HUDEP-2 (cell line): ENCODE measurements at regions not wholly inside any gene's neighbourhood (a gene's known extent, or its start where the extent isn't known, plus 50 kb on each side); places are given as distances from the start of the nearest gene placed in this dataset.
"Not testable (repeated sequence)": the region's sequence is repeated elsewhere in the genome, so short reads cannot be mapped to it uniquely, and the experiment has no call there.

Source experiments
- DNase-seq, 76 experiments: peaks; one replicate each; lab custom pipeline; 2025; ENCODE audit not compliant: unreplicated experiment in 76 of 76; lab: John Stamatoyannopoulos, UW

DNA sequence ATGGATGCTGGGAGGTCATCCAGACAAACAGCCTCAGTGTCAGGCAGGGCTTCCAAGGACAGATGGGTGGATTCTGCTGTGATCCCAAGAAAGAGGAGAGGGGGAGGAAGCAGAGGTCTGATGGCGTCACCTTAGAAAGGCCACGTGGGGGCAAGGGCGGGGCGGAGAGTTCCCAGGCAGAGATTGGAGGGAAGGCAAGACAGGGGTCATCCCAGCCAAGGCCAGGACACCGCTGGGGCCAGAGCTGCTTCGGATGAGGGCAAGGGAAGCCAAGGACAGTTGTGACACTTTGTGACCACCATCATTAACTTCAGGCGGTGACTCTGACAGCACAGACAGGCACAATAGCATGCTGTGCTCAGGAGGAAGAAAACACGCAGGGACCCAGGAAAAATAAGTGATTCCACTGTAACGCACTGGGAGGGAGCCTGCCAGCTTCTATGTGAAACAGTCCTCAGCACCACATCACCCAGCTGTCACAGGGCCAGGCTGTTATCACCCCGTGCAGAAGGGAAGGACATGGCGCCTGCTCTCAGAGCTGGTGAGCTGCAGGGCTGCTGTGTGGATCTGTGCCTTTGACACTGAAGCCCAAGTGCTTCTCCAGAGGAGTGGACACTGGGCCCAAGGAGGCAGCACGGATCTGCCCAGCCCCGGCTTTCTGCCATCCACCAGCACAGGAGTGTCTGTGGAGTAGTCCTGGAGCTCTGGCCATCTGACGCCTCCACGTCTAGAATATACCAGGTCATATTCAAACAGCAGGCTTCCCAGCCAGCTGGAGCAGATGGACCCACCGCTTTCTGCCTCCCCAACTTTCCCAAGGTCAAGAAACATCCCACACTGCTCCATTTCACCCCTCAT lies 204.1 kb downstream of the NDUFA10 start:
- DNase-seq = peak in 57 of 76 experiments; percentile 5 to 76 (median 41)

DNA sequence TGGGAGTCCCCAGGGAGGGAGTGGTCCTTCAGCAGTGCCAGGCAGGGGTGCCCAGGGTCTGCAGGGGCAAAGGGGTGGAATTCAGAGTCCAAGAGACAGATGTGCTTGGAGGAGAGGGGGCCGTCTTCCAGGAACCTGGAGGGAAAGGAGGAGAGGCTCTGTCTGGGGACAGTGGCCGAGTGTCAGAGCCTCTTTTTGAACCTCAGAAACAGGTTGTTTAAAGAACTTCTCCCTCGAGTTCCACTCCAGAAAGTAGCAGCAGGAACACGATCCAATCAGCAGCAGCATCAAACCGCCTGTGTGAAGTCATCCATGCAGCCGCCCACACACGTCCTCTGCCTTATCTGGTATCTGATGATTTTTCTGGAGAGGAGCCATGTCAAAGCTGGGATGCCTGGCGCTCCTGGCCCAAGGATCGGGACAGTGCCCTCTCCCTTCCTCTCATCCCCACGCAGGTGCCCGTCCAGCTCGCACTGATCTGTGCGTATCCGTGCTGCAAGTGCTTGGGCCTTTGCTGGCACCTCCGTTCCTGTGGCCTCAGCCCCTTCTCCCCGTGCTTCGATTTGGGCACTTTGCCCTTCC lies 205.1 kb downstream of the NDUFA10 start:
- peak in 33 of 76 experiments; percentile 3 to 63 (median 33) for DNase-seq

DNA sequence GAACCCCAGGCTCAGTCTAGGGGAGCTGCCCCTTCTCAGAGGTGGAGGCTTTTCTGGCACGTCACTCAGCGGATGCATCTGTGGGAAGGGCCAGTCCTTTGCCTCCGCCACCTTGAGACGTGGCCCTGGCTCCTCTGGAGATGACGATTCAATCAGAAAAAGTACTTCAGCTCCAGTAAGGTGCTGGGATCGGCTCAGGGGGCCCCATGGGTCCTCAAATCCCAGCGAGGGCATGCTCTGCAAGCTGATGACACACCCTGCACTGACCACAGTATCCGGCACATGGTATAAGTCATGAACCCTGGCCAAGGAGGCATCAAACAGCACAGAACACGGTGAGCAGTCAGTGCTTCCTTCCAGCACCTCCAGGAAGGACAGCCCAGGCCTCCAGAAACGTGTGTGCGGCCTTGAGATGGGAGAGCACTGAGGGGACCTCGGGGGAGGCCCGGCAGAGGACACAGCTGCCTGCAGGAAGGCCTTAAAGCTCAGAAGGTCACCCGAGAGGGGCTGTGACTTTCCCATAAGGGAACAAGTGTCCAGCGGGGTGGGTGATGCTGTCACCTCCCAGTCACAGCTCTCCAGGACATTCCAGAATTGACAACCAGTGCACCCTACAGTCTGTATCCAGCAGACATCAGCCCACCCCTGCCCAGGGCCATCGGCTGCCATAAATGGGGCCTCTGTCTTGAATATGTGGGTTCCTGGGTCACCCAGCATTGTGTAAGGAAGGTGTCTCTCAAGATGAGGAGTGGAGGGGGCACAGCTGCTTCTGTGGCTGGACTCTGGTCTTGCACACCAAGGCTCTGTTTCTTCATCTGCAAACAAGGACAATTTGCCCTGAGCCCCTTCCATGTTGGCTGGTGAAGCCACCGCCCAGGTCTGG lies 205.8 kb downstream of the NDUFA10 start:
- peak in 1 of 76 experiments; percentile 1 for DNase-seq

DNA sequence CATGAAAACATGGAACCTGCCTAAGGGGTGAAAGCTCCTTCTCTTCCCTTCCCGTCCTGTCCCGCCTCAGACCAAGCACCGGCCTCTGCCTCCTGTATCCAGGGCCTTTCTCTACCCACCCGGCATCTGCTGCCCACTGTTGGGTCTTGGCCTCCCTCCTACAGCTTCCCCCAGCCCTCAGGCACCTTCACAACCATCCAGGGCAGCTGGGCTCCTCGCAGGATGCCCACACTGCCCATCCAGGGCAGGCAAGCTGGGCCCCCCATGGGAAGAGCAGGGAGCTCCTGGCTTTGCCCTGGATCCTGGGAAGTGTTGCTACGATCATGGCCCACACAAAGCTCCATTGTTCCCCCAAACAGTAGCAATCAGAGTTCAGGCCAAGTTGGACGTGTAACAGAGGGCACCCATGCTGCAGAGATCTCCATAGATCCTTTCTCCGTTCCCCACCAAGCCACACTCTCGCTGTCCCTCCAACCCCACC lies 206.6 kb downstream of the NDUFA10 start:
- no peak for DNase-seq

DNA sequence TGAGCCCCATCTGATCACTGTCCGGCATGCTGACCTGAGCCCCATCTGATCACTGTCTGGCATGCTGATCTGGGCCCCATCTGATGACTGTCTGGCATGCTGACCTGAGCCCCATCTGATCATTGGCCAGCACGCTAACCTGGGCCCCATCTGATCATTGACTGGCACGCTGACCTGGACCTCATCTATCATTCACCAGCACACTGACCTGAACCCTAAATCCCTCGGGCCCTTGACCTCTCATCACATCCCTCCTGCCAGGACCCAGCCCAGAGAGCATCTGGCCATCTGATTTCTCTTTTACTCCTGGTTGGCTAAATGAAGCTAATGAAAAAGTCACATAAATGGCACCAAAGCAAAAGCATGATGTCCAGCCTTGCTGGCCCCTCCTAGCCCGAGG lies 207.1 kb downstream of the NDUFA10 start:
- DNase-seq = no peak

DNA sequence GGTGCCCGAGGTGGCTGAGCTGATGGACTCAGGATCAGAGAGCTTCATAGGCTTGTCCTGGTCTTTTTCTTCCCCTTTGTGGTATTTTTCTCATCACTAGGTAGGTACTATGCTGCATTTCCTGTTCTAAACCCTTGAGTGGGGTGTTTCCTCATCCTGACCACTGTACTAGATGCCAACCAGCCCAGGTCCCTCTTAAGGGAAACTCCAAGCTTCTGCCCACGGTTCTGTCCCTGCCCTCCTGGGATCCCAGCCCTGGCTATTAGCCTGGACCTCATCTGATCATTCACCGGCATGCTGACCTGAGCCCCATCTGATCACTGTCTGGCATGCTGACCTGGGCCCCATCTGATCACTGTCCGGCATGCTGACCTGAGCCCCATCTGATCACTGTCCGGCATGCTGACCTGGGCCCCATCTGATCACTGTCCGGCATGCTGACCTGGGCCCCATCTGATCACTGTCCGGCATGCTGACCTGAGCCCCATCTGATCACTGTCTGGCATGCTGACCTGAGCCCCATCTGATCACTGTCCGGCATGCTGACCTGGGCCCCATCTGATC lies 207.6 kb downstream of the NDUFA10 start:
- DNase-seq = not testable (repeated sequence)

DNA sequence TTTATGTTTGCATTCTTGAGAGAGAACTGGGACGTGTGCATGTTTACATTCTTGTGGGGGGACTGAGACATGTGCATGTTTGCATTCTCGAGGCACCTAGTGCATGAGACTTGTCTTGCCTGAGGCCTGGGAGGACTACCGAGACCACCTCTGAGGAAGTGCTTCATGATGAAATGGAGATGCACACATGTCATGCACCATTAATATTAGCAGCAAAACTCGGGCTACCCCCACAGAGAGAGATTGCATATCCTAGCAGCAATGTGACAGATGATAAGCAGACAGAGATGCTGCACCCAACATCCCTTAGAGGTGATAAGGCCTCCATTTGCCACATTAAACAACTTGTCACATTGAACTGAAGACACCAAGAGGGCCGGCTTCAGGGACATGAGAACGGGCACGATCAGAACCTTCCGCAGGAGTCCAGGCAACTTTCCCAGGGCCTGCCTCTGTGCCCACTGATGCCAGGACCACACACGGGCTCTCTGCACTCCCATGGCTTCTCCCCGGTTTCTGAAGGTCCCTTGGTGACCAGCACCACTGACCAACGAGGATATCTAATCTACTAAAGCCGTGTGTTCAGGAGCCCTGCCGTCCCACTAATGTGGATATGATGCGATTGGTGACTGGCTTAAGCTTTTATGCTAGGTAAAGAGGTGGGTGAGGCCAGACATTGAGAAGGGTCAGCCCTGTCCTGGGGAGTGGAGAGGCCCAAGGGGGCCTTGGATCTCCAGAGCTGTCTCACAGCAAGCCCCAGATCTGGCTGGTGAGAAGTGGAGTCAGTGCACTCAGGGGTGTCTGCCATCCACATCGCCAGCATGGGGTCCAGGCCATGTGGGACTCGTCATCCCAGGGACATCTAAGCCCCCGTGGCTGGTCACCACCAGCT lies 208.3 kb downstream of the NDUFA10 start:
- DNase-seq = peak in 38 of 76 experiments; percentile 1 to 67 (median 30)

DNA sequence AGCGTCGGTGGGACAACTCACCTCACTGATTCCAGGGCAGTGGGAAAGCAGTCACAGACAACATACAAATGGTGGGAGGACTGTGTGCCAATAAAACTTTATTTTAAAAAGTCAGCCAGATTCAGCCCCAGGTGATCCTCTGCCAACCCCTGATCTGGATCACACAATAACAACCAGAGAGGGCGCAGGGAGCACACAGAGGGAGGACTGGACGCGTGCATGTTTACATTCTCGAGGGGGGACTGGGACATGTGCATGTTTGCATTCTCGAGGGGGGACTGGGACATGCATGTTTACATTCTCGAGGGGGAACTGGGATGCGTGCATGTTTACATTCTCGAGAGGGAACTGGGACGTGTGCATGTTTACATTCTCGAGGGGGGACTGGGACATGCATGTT lies 209.5 kb downstream of the NDUFA10 start:
- no peak for DNase-seq

DNA sequence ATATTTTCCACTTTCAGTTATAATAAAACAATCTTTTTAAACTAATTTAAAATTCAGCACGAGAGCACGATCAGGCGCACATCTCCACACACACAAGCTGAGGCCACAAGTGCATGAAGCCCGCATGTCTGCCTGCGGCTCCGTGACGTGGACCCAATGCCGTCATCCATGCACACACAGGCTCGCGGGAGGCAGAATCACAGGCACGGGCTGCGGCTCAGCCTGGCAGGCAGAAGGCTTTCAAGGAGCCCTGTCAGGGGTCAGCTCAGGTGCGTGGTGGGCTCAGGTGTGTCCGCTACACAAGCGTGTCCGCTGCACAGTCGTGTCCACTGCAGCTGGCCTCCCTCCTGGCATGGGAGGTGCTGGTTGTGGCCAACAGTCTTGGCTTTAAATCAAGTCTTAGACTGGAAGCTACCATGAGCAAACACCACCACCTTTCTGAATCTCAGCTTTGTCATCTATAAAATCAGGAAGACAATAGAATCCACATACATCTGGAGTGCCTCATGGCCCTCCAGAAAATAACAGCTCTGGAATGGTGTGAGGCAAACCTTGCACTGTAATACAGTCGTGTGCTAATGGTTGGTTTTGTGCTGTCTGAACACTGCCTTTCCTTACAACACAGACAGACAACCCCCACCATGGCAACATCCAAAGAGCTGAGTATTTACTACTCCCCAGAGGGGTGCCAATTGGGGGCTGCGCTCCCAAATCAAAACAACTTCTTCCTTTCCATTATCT lies 210.1 kb downstream of the NDUFA10 start:
- no peak for DNase-seq

DNA sequence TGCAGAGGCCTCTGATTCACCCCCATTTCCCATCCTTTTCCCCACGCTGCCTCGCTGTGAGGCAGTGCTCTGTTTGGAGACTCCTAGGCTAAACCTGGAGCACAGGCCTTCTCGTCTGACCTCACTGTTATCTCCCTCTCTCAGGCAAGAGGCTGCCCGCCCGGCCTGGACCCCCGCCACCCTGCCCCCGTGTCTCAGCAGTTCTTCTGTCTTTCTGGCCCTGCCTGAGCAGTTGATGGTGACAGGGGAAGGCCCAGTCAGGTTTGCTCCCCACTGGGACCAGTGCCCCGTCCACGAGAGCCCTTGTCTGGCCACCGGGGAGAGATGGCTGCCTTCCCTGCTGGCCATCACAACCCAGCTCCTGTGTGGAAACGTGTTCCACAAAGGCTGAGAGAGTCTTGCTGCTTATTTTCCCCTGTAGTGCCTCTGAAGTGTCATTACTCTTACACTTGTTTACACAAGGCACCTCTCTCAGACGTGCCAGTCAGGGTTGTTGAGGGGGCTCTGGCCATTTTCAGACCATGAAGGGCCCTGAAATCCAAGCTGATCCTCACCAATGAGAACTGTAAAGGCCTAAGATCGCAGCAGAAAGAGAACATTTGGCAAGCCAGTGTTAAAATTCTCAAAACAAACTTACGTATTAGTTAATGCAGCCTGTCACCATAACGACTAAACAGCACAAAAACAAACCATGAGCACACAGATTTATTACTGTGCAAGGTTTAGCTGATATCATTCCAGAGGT lies 210.9 kb downstream of the NDUFA10 start:
- DNase-seq = peak in 6 of 76 experiments; percentile 7 to 34 (median 19)

DNA sequence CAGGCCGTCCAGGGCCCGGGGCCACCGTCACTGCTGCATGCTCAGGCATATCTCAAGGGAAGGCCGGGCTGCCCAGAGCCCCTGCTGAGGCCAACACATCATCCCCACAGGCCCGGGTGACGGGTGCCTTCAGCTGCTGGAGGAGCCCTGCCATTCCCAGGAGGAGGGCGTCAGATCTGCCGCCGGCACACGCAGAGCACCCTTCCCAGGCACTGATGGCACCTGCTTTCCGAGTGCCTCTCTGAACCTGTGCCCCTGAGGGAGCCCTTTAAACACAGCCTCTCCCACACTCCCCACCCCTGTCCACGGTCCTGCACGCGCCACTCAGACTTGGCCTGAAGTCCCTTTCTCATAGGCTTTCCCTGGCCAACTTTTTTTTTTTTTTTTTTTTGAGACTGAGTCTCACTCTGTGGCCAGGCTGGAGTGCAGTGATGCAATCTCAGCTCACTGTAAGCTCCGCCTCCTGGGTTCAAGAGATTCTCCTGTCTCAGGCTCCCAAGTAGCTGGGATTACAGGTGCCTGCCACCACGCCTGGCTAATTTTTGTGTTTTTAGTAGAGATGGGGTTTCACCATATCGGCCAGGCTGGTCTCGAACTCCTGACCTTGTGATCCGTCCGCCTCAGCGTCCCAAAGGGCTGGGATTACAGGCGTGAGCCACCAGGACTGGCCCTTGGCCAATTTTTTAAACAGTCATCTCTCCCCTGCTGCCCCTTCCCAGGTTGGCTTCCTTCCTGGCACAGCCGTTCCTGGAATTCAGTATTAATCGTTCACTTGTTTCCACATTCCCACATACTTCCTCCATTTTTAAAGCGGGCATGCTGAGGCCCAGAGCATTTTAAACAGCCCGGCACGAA lies 211.7 kb downstream of the NDUFA10 start:
- no peak for DNase-seq

DNA sequence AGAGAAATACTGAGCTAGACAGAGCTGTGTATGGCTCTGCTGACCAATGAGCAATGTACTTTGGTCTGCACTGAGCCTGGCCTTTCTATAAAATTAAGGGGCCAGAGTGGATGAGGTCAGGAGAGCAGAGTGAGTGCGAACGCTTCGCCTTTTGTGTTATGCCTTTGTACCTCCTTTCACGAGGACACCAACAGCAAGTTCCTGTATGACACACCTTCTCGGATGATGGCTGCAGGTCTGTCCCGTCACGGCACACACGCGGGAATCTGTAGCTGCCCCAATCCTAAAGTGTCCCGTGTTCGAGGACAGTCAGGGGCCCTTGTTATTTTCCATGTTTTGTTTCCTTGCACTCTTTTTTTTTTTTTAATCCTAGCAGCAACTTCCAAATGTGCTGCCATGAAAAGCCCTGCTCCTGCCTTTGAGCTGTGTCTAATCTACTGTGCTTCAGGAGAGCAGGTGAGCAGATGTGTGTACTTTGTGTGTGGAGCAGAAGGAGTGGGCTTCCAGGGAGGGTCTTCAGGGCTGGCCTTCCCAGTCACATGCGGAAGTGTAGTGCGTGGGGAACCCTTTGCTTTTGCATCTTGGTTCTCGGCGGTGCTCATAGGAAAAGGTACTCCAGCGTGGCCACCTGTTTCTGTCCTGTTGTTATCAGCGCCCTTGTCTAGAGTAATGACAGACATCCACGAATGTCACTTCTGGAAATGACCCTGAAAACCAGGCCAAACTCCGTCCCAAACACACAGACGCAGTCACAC lies 213.2 kb downstream of the NDUFA10 start:
- DNase-seq = no peak

DNA sequence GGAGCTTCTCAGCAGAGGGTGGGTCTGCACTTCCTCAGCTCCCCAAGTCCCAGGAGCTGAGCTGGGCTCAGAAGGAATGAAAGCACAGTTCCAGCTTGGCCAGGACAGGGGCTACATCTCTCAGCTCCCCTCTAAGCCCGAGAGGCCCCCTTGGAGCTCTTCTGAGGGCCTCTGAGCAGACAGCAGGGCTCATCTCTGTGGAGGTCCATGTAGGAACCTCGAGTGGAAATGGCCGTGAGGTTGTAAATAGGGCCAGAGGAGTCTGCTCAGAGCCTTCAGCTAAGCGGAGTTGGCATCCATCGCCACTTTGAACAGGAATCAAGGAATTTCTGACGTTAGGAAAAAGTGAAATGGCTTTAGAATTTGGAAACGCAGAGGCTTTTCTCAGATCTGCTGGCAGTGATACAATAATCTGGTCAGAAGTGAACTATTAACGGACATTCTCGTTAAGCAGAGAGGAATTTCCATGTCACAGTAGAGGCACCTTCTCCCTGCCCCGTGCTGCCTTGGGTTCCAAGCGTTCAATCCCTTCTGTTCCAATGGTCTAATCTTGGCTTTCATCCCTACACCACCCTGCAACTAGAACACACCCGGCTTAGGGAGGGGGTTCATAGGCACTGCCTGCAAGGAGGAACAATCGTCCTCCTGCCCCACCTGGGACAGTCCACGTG lies 213.9 kb downstream of the NDUFA10 start:
- DNase-seq = no peak

DNA sequence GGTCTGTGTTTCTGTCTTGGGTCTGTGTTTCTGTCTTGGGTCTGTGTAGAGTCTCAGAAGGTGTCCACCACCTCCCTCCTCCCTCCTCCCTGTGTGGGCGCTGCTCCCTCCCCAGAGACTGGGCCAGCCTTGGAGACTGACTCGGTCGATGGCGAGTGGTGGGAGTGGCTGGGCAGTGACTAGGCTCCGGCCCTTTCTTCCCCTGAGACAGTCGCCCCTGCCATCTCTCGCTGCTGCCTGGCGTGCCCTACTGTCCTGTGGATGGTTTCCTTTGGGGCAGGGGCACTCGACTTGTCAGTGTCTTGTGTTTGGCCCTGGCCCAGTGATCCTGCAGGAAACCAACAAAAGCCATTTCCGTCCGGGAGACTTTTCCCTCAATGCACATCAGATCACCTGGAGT lies 215.8 kb downstream of the NDUFA10 start:
- no peak for DNase-seq

DNA sequence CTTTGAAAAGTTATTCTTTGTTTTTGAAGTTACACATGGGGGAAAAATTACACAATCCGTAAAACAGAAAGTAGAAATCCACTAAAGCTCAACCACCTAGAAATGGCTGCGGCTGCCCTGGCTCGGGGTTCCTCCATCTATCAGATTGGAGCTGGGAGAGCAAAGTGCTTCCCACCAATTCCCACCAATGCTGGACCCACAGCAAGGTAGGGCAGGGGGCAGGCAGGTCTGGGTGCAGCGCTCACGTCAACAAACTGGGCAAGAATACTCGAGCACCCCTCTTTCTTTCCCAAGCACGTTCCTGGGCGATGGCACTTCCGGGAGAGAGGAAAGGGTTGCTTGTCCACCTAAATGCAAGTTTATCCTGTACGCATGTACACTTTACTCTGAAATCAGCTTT lies 217.6 kb downstream of the NDUFA10 start:
- DNase-seq = no peak

DNA sequence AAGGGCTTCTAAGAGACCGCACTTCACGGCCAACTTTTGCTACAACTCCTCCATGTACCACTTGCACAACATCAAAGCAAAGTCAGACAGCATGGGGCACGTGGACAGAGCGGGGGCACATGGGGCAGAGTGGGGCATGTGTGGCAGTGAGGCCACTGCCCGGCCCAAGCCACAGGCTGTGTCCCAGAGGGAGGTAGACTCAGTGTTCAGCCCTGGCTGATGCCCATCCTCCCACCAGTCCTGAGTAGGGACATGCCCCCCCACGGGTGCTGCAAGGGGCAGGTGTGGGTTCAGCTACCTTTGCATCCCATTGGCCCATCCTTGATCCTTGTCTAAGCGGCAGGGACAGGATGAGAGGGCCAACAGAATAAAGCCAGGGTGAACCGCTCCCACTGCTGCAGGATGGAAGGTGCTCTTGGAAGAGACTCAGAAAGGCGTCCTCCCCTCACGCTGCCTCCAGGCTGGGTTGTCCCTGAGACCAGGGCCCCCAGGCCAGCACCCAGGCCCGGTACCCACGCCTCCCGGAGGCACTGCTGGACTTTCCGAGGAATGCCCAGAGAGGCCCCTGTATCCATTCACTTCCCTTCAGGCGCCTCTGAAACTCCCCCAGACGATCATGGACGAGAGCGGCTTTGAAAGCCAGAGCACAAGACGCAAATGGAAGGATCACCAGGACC lies 218.2 kb downstream of the NDUFA10 start:
- no peak for DNase-seq
